ENCODE measurements at regions not wholly inside any gene's neighbourhood (a gene's known extent, or its start where the extent isn't known, plus 50 kb on each side); places are given as distances from the start of the nearest gene placed in this dataset.

DNA sequence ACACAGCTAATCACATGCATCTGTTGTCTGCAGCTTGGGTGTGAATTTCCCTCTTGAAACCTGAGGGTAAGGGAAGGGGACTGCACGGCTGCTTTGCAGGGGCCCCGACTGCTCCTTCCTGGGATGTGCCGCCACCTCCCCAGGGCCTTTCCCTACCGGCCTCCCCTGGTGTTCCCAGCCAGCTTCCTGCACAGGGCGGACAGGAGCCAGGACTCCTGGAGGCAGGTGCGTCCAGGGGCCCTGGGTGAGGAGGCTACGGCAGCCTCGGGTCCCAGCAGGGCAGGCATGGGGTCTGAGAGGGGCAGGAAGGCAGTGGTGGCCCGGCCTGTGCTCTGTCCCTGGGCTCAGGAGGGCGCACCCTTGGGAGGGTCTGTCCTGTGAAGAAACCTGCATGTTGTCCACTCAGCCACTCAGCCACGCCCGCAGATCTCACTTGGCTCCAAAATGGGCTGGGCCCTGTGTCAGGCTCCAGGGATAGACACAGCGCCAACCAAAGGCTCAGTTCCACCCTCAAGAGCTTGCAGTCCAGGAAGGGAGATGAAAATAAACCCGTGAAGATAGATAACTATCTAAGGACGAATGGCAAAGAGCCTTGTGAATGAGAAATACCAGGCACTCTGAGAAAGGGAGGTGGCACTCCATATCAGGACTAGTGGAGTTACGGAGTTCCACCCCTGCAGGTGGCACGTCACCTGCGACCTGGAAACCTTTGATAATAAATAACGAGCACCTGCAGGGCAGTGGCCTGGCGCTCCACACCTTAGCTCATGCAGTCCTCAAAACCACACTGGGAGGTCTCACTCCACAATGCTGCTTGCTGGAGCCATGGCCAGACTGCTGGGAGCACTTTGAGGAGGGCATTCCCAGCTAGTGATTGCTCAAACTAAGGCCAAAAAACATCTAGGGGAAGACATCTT, 427.4 kb downstream of the AACS start:
- H3K36me3 ChIP-seq (ENCODE audit: control insufficient read depth in 2 of 2, insufficient read depth in 2 of 2, low read length in 1 of 2), result no peaks in the 10 kb centered on the region
- ATAC-seq (no peak), DNase-seq (ENCODE audit: low read depth, low spot score) (no peak), FAIRE-seq (no peak)
- no peak overlapping the region for H3K9ac ChIP-seq (ENCODE audit: control insufficient read depth, insufficient read depth, low read length)
- no peak overlapping the region for H3K4me2 ChIP-seq (ENCODE audit: control insufficient read depth, insufficient read depth)
- no peak overlapping the region for H3K27ac ChIP-seq (ENCODE audit: control insufficient read depth, insufficient read depth)
- ChIA-PET POLR2A (no interaction called here), CTCF (interaction anchor here (0.6 kb wide), 1 partner anchor 186 kb away, joined by 3 read pairs; no protein-coding TSS in a partner anchor), SMC1A (ENCODE audit: uncharacterized antibody, unreplicated experiment) (no interaction called here), RAD21 (ENCODE audit: unreplicated experiment) (no interaction called here)
- 52% methylated on average over 20 of the region's 20 CpGs for WGBS (ENCODE audit: insufficient coverage, insufficient replicate concordance, low lambda C conversion rate, missing lambda C conversion rate)
- in situ Hi-C loops (cut with MboI), result no loop called here
- no peaks in the 10 kb centered on the region for H3K79me2 ChIP-seq (ENCODE audit: control insufficient read depth, insufficient read depth, low read length)
- no peak overlapping the region for H3K4me3 ChIP-seq
- intact Hi-C loops (cut with micrococcal nuclease; ENCODE audit: unreplicated experiment), result no loop called here
- no peak overlapping the region for H2AFZ ChIP-seq (ENCODE audit: control insufficient read depth, low read depth, low read length)
- no peaks in the 10 kb centered on the region for H3K27me3 ChIP-seq (replicated peaks in 1 of 2; ENCODE audit: control insufficient read depth in 2 of 2, insufficient read depth in 2 of 2, low read length in 1 of 2)
- no peaks in the 10 kb centered on the region for H4K20me1 ChIP-seq (ENCODE audit: control insufficient read depth, insufficient read depth)
- no peaks in the 10 kb centered on the region for H3K4me1 ChIP-seq (ENCODE audit: control insufficient read depth, insufficient read depth, low read length)
- BruUV-seq (replicated peaks), result no TSS peak
- no peaks in the 10 kb centered on the region for H3K9me3 ChIP-seq (replicated peaks; ENCODE audit: control insufficient read depth, insufficient read depth, low read length)
- TF ChIP-seq KDM1A (IDR thresholded peaks at IDR 0.05; ENCODE audit: borderline replicate concordance) (no peak), TARDBP (IDR thresholded peaks at IDR 0.05; ENCODE audit: borderline replicate concordance) (no peak), MTA2 (IDR thresholded peaks at IDR 0.05; ENCODE audit: low read depth) (no peak), TCF12 (IDR thresholded peaks at IDR 0.05; ENCODE audit: low read depth, low read length) (no peak), TCF3 (IDR thresholded peaks at IDR 0.05; ENCODE audit: borderline replicate concordance, insufficient read depth, low read depth, low read length) (no peak), ZNF274 (IDR thresholded peaks at IDR 0.05; ENCODE audit: insufficient read depth, insufficient read length) (no peak), SUZ12 (IDR thresholded peaks at IDR 0.05; ENCODE audit: unreplicated experiment) (no peak), LARP7 (IDR thresholded peaks at IDR 0.05) (no peak), STAT1 (conservative IDR thresholded peaks at IDR 0.05) (no peak)
- TF ChIP-seq, protein P1, sequence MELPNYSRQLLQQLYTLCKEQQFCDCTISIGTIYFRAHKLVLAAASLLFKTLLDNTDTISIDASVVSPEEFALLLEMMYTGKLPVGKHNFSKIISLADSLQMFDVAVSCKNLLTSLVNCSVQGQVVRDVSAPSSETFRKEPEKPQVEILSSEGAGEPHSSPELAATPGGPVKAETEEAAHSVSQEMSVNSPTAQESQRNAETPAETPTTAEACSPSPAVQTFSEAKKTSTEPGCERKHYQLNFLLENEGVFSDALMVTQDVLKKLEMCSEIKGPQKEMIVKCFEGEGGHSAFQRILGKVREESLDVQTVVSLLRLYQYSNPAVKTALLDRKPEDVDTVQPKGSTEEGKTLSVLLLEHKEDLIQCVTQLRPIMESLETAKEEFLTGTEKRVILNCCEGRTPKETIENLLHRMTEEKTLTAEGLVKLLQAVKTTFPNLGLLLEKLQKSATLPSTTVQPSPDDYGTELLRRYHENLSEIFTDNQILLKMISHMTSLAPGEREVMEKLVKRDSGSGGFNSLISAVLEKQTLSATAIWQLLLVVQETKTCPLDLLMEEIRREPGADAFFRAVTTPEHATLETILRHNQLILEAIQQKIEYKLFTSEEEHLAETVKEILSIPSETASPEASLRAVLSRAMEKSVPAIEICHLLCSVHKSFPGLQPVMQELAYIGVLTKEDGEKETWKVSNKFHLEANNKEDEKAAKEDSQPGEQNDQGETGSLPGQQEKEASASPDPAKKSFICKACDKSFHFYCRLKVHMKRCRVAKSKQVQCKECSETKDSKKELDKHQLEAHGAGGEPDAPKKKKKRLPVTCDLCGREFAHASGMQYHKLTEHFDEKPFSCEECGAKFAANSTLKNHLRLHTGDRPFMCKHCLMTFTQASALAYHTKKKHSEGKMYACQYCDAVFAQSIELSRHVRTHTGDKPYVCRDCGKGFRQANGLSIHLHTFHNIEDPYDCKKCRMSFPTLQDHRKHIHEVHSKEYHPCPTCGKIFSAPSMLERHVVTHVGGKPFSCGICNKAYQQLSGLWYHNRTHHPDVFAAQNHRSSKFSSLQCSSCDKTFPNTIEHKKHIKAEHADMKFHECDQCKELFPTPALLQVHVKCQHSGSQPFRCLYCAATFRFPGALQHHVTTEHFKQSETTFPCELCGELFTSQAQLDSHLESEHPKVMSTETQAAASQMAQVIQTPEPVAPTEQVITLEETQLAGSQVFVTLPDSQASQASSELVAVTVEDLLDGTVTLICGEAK (IDR thresholded peaks at IDR 0.05; ENCODE audit: borderline replicate concordance), result no peak
- TF ChIP-seq, protein P2, sequence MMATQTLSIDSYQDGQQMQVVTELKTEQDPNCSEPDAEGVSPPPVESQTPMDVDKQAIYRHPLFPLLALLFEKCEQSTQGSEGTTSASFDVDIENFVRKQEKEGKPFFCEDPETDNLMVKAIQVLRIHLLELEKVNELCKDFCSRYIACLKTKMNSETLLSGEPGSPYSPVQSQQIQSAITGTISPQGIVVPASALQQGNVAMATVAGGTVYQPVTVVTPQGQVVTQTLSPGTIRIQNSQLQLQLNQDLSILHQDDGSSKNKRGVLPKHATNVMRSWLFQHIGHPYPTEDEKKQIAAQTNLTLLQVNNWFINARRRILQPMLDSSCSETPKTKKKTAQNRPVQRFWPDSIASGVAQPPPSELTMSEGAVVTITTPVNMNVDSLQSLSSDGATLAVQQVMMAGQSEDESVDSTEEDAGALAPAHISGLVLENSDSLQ (IDR thresholded peaks at IDR 0.05), result no peak
- TF ChIP-seq, protein P3, sequence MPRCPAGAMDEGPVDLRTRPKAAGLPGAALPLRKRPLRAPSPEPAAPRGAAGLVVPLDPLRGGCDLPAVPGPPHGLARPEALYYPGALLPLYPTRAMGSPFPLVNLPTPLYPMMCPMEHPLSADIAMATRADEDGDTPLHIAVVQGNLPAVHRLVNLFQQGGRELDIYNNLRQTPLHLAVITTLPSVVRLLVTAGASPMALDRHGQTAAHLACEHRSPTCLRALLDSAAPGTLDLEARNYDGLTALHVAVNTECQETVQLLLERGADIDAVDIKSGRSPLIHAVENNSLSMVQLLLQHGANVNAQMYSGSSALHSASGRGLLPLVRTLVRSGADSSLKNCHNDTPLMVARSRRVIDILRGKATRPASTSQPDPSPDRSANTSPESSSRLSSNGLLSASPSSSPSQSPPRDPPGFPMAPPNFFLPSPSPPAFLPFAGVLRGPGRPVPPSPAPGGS (IDR thresholded peaks at IDR 0.05; ENCODE audit: borderline replicate concordance, insufficient read depth, low read depth, low read length, poor library complexity, severe bottlenecking), result no peak
- TF ChIP-seq, protein P4, sequence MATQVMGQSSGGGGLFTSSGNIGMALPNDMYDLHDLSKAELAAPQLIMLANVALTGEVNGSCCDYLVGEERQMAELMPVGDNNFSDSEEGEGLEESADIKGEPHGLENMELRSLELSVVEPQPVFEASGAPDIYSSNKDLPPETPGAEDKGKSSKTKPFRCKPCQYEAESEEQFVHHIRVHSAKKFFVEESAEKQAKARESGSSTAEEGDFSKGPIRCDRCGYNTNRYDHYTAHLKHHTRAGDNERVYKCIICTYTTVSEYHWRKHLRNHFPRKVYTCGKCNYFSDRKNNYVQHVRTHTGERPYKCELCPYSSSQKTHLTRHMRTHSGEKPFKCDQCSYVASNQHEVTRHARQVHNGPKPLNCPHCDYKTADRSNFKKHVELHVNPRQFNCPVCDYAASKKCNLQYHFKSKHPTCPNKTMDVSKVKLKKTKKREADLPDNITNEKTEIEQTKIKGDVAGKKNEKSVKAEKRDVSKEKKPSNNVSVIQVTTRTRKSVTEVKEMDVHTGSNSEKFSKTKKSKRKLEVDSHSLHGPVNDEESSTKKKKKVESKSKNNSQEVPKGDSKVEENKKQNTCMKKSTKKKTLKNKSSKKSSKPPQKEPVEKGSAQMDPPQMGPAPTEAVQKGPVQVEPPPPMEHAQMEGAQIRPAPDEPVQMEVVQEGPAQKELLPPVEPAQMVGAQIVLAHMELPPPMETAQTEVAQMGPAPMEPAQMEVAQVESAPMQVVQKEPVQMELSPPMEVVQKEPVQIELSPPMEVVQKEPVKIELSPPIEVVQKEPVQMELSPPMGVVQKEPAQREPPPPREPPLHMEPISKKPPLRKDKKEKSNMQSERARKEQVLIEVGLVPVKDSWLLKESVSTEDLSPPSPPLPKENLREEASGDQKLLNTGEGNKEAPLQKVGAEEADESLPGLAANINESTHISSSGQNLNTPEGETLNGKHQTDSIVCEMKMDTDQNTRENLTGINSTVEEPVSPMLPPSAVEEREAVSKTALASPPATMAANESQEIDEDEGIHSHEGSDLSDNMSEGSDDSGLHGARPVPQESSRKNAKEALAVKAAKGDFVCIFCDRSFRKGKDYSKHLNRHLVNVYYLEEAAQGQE (IDR thresholded peaks at IDR 0.05; ENCODE audit: low read depth, low read length), result no peak
